ENCODE measurements at regions not wholly inside any gene's neighbourhood (a gene's known extent, or its start where the extent isn't known, plus 50 kb on each side); places are given as distances from the start of the nearest gene placed in this dataset.

DNA sequence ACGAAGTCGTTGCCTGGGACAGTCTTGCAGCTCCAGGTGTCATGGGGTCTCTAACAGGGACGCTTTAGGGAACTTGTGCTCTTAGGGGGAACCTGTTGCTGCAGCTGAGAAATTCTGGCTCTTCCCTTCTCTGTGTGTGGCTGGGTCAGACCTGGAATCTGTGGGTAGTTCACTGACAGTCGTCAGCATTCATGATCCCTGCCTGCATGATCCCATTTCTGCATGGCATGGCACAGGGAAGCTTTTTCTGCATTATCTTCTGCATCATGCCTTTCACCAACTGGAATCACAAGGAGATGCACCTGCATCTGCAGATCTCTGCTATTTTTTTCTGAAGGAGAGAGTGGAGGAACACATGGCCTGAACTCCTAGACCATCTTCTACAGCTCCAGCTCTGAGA is 85.6 kb downstream of the SOX9 start:
- Histone ChIP-seq H3K79me2 (ENCODE audit: control insufficient read depth, insufficient read depth, low read length) (no peaks in the 10 kb centered on the region), H3K27ac (ENCODE audit: insufficient read depth, low read depth, low read length) (no peak overlapping the region), H3K4me2 (ENCODE audit: insufficient read depth, low read length) (no peak overlapping the region), H3K9me1 (replicated peaks; ENCODE audit: control insufficient read depth, extremely low read depth, insufficient read depth, low read length) (no peaks in the 10 kb centered on the region), H4K20me1 (replicated peaks; ENCODE audit: control insufficient read depth, extremely low read depth, insufficient read depth, low read length) (no peaks in the 10 kb centered on the region), H2AFZ (ENCODE audit: low read depth, low read length) (no peak overlapping the region), H3K4me1 (ENCODE audit: control insufficient read depth, extremely low read depth, insufficient read depth, low read length) (no peaks in the 10 kb centered on the region), H3K9ac (replicated peaks; ENCODE audit: extremely low read depth, insufficient read depth, low read length) (no peak overlapping the region), H3K27me3 (ENCODE audit: control insufficient read depth in 2 of 2, insufficient read depth in 2 of 2, low read length in 2 of 2) (no peaks in the 10 kb centered on the region), H3K9me3 (replicated peaks; ENCODE audit: control insufficient read depth, insufficient read depth, low read length) (peaks cover 2% of the 10 kb centered on the region), H3K4me3 (replicated peaks in 1 of 3; ENCODE audit: insufficient read depth in 1 of 3, low read depth in 1 of 3, low read length in 3 of 3) (no peak overlapping the region), H3K36me3 (ENCODE audit: control insufficient read depth in 2 of 2, extremely low read depth in 1 of 2, insufficient read depth in 2 of 2, low read length in 2 of 2) (no peaks in the 10 kb centered on the region)
- DNase-seq (ENCODE audit: low read depth, low spot score) (no peak), FAIRE-seq (no peak)
- dilution Hi-C loops (cut with MboI; ENCODE audit: extremely low pct_ligation_motif_present, low sequenced_read_pairs): no loop called here
- BruUV-seq (replicated peaks): no TSS peak
- TF ChIP-seq, protein P1, sequence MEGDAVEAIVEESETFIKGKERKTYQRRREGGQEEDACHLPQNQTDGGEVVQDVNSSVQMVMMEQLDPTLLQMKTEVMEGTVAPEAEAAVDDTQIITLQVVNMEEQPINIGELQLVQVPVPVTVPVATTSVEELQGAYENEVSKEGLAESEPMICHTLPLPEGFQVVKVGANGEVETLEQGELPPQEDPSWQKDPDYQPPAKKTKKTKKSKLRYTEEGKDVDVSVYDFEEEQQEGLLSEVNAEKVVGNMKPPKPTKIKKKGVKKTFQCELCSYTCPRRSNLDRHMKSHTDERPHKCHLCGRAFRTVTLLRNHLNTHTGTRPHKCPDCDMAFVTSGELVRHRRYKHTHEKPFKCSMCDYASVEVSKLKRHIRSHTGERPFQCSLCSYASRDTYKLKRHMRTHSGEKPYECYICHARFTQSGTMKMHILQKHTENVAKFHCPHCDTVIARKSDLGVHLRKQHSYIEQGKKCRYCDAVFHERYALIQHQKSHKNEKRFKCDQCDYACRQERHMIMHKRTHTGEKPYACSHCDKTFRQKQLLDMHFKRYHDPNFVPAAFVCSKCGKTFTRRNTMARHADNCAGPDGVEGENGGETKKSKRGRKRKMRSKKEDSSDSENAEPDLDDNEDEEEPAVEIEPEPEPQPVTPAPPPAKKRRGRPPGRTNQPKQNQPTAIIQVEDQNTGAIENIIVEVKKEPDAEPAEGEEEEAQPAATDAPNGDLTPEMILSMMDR (IDR thresholded peaks at IDR 0.05; ENCODE audit: extremely low read depth in 1 of 2, insufficient read depth in 1 of 2, low read depth in 1 of 2, low read length in 2 of 2): no peak
- no peak for TF ChIP-seq MYC (IDR thresholded peaks at IDR 0.05; ENCODE audit: low read depth, low read length)
- TF ChIP-seq POLR2AphosphoS5 (IDR thresholded peaks at IDR 0.05; ENCODE audit: insufficient read depth, low read depth, low read length): no peak
- TF ChIP-seq POLR2A (IDR thresholded peaks at IDR 0.05; ENCODE audit: low read depth, low read length): no peak
- no peak for TF ChIP-seq FOS (IDR thresholded peaks at IDR 0.05; ENCODE audit: borderline replicate concordance, insufficient read depth, low read length)
- TF ChIP-seq, protein P2, sequence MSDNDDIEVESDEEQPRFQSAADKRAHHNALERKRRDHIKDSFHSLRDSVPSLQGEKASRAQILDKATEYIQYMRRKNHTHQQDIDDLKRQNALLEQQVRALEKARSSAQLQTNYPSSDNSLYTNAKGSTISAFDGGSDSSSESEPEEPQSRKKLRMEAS (IDR thresholded peaks at IDR 0.05; ENCODE audit: insufficient read depth, insufficient read length): no peak
- TF ChIP-seq EZH2 (IDR thresholded peaks at IDR 0.05; ENCODE audit: borderline replicate concordance, low read depth, low read length, severe bottlenecking): no peak
- no peak for TF ChIP-seq GATA2 (IDR thresholded peaks at IDR 0.05; ENCODE audit: insufficient read depth, insufficient read length, low read depth, low read length)
- no peak for TF ChIP-seq JUN (IDR thresholded peaks at IDR 0.05; ENCODE audit: borderline replicate concordance, insufficient read depth, insufficient read length, low read depth)
- intact Hi-C loops (cut with micrococcal nuclease): no loop called here
- CTCF ChIA-PET: no interaction called here
- POLR2A ChIA-PET: no interaction called here
